Gastroesophageal sphincter (tissue), 4 donors: ENCODE measurements at regions not wholly inside any gene's neighbourhood (a gene's known extent, or its start where the extent isn't known, plus 50 kb on each side); places are given as distances from the start of the nearest gene placed in this dataset.
A peak's percentile ranks its signal among the peaks of the same experiment; 100 is the strongest.

Source experiments
- ATAC-seq: fragments of 150-250 bp; one replicate; pipeline ENCODE4 v1.9.1; 2016; ENCODE audit warnings: mild to moderate bottlenecking, moderate library complexity
- H3K27ac ChIP-seq, 4 donors: fragments of 200-600 bp; sonication (generic) in 3 of 4; 1 replicate in 3 of 4; 2 replicates in 1 of 4; pipeline ENCODE4 v1.5.1; 2016 to 2019
- H3K27me3 ChIP-seq: fragments of 200-600 bp; sonication (generic); one replicate; pipeline ENCODE4 v1.5.1; 2019
- H3K36me3 ChIP-seq, 2 donors: fragments of 200-600 bp; sonication (generic); one replicate each; pipeline ENCODE4 v1.5.1; 2019; ENCODE audit warnings: control low read depth in 1 of 2
- H3K4me1 ChIP-seq, 3 donors: fragments of 200-600 bp; sonication (generic); 1 replicate in 2 of 3; 2 replicates in 1 of 3; pipeline ENCODE4 v1.5.1; 2016 to 2019; ENCODE audit warnings: control low read depth in 2 of 3
- H3K4me3 ChIP-seq, 2 donors: fragments of 200-600 bp; sonication (generic); one replicate each; pipeline ENCODE4 v1.5.1; 2019; ENCODE audit warnings: mild to moderate bottlenecking in 1 of 2, moderate library complexity in 1 of 2
- H3K9me3 ChIP-seq, 3 donors: fragments of 200-600 bp; sonication (generic); one replicate each; pipeline ENCODE4 v1.5.1; 2017 to 2019; ENCODE audit warnings: control low read depth in 2 of 3
- EP300 ChIP-seq: sonication (generic); formaldehyde crosslinking; IDR thresholded peaks from one replicate; pipeline ENCODE4 v1.6.1; 2017; ENCODE audit warnings: antibody characterized with exemption, mild to moderate bottlenecking
- POLR2A ChIP-seq, 2 donors: fragments of 450-650 bp; IDR thresholded peaks; one replicate each; pipeline ENCODE4 v1.6.1; 2017; ENCODE audit warnings: antibody characterized with exemption in 2 of 2, mild to moderate bottlenecking in 2 of 2, moderate library complexity in 1 of 2
- POLR2AphosphoS5 ChIP-seq: sonication (generic); formaldehyde crosslinking; IDR thresholded peaks from one replicate; pipeline ENCODE4 v1.6.1; 2017; ENCODE audit warnings: antibody characterized with exemption
- WGBS, 2 donors: methylation state at CpG; one replicate each; pipeline ENCODE4 v1.1.5; 2018; ENCODE audit warnings: low coverage in 1 of 2; 5-methylcytosine and 5-hydroxymethylcytosine counted together
- TF ChIP-seq, protein P1 (sequence below), 4 experiments: fragments of 200-600 bp in 2 of 4; fragments of 450-650 bp in 2 of 4; sonication (generic) in 1 of 4; IDR thresholded peaks; one replicate each; pipeline ENCODE4 v1.5.1; 2017 to 2019; ENCODE audit warnings: antibody characterized with exemption in 4 of 4, mild to moderate bottlenecking in 2 of 4, moderate library complexity in 2 of 4

DNA sequence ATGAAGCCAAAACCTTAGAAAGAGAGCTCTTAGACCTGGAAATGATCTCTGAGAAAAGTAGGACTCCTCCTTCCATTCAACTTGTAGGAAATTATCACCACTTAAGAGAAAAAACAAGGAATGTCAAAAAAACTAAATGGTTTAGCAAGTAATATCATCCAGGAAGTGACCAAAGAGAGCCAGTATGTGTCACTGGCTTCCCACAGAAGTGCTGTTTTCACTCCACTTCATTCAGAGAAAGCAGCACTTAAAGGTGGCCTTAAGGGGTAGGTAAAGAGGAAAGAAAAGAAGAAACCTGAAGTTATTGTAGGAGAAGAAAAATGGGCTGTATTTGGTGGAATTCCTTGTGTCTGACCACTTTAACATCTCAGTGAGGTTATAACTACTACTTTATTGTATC lies 414.4 kb upstream of the ETAA1 start:
- no peaks in the 10 kb centered on the region for H3K36me3 ChIP-seq
- H3K4me3 ChIP-seq: no peak overlapping the region
- ATAC-seq: no peak
- H3K27me3 ChIP-seq: no peaks in the 10 kb centered on the region
- H3K27ac ChIP-seq: no peak overlapping the region
- peaks cover 0 to 14% (median 0%) of the 10 kb centered on the region in 3 donors for H3K4me1 ChIP-seq
- no peak for TF ChIP-seq EP300
- TF ChIP-seq, protein P1, sequence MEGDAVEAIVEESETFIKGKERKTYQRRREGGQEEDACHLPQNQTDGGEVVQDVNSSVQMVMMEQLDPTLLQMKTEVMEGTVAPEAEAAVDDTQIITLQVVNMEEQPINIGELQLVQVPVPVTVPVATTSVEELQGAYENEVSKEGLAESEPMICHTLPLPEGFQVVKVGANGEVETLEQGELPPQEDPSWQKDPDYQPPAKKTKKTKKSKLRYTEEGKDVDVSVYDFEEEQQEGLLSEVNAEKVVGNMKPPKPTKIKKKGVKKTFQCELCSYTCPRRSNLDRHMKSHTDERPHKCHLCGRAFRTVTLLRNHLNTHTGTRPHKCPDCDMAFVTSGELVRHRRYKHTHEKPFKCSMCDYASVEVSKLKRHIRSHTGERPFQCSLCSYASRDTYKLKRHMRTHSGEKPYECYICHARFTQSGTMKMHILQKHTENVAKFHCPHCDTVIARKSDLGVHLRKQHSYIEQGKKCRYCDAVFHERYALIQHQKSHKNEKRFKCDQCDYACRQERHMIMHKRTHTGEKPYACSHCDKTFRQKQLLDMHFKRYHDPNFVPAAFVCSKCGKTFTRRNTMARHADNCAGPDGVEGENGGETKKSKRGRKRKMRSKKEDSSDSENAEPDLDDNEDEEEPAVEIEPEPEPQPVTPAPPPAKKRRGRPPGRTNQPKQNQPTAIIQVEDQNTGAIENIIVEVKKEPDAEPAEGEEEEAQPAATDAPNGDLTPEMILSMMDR (IDR thresholded peaks at IDR 0.05): no peak
- TF ChIP-seq POLR2AphosphoS5: no peak
- TF ChIP-seq POLR2A (IDR thresholded peaks at IDR 0.05): no peak
- no peaks in the 10 kb centered on the region for H3K9me3 ChIP-seq

GRCh38 chr2:66984864-66985263 lies 412.3 kb upstream of the ETAA1 start:
- Histone ChIP-seq H3K4me1 (peaks cover 0 to 14% (median 0%) of the 10 kb centered on the region in 3 donors), H3K27me3 (no peaks in the 10 kb centered on the region), H3K27ac (peak overlapping the region in 2 of 4 donors; percentile 30 to 39), H3K4me3 (no peak overlapping the region), H3K9me3 (no peaks in the 10 kb centered on the region), H3K36me3 (no peaks in the 10 kb centered on the region)
- TF ChIP-seq, protein P1 (IDR thresholded peaks at IDR 0.05): no peak
- TF ChIP-seq EP300: no peak
- no peak for TF ChIP-seq POLR2AphosphoS5
- no peak for TF ChIP-seq POLR2A (IDR thresholded peaks at IDR 0.05)
- no peak for ATAC-seq

DNA sequence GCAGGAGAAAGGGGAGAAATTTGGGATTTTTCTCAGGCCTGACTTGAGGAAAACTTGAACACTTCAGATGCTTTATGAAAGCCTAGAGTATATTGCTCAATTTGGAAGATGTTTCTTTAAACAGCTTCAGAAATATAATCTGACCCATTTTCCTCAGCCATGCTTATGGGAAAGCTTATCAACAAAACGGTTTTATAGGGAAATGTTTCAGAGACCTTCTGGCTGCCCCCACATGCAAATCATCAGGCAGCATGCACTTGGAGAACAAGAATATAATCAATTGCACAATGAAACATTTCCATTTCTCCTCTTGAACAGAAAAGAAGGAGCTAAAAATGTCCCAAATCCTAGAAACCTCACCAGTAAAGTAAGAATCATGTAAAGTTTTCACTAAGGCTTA lies 411.2 kb upstream of the ETAA1 start:
- H3K9me3 ChIP-seq: no peaks in the 10 kb centered on the region
- peaks cover 0 to 14% (median 0%) of the 10 kb centered on the region in 3 donors for H3K4me1 ChIP-seq
- no peak for ATAC-seq
- TF ChIP-seq, protein P1 (IDR thresholded peaks at IDR 0.05): no peak
- TF ChIP-seq EP300: no peak
- no peak for TF ChIP-seq POLR2A (IDR thresholded peaks at IDR 0.05)
- no peak for TF ChIP-seq POLR2AphosphoS5
- WGBS, 2 donors: 30 to 38% methylated on average over 1 of the region's 1 CpG
- H3K27me3 ChIP-seq: no peaks in the 10 kb centered on the region
- H3K4me3 ChIP-seq: no peak overlapping the region
- peak overlapping the region in 2 of 4 donors; percentile 1 to 30 for H3K27ac ChIP-seq
- no peaks in the 10 kb centered on the region for H3K36me3 ChIP-seq

DNA sequence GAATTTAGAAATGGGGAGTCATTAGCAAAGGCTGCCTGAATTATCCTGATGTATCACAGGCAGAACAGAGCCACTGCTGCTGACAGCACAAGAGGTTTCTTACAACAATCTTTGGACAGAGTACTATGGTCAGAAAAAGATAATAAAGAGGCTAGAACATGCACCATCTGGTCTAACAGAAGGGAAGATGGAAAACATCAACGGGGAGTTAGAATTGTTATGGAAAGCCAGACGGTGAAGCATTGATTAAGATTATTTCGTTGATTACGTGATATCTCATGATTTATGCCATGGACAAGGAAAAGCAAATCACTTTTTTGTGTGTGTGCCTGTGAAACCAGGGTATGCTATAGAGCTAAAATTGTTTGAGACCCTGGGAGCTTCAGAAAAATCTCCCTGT lies 409.4 kb upstream of the ETAA1 start:
- Histone ChIP-seq H3K27me3 (no peaks in the 10 kb centered on the region), H3K36me3 (no peaks in the 10 kb centered on the region), H3K4me1 (peaks cover 0 to 14% (median 0%) of the 10 kb centered on the region in 3 donors), H3K9me3 (no peaks in the 10 kb centered on the region), H3K27ac (no peak overlapping the region), H3K4me3 (no peak overlapping the region)
- no peak for ATAC-seq
- 58 to 77% methylated on average over 4 of the region's 4 CpGs for WGBS, 2 donors
- TF ChIP-seq POLR2A (IDR thresholded peaks at IDR 0.05): no peak
- TF ChIP-seq POLR2AphosphoS5: no peak
- no peak for TF ChIP-seq EP300
- TF ChIP-seq, protein P1 (IDR thresholded peaks at IDR 0.05): no peak

DNA sequence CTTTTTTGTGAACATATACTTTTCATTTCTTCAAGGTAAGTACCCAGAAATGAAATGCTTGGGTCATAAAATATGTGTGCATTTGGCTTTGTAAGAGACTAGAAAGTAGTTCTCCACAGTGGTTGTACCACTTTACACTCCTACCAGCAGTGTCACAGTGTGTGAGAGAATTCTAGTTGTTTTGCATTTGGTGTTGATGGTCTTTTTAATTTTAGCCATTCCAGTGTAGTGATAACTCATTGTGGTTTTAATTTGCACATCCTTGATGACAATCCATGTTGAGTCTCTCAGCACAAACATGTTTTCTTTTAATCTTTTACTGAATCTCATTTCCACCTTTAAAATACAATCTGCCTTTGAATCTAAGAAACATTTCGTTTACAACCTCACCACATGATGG lies 402.5 kb upstream of the ETAA1 start:
- H3K4me1 ChIP-seq: peaks cover 0 to 8% (median 0%) of the 10 kb centered on the region in 3 donors

More for the DNA sequence above, 402.5 kb upstream of the ETAA1 start:
- Histone ChIP-seq H3K27me3 (no peaks in the 10 kb centered on the region), H3K27ac (no peak overlapping the region), H3K9me3 (no peaks in the 10 kb centered on the region), H3K36me3 (no peaks in the 10 kb centered on the region), H3K4me3 (no peak overlapping the region)
- TF ChIP-seq, protein P1 (IDR thresholded peaks at IDR 0.05): no peak
- TF ChIP-seq POLR2AphosphoS5: no peak
- no peak for TF ChIP-seq EP300
- TF ChIP-seq POLR2A (IDR thresholded peaks at IDR 0.05): no peak
- ATAC-seq: no peak
- 57 to 77% methylated on average over 1 of the region's 1 CpG for WGBS, 2 donors
